LNCaP clone FGC (cell line): ENCODE measurements at regions not wholly inside any gene's neighbourhood (a gene's known extent, or its start where the extent isn't known, plus 50 kb on each side); places are given as distances from the start of the nearest gene placed in this dataset.
"Not testable (repeated sequence)": the region's sequence is repeated elsewhere in the genome, so short reads cannot be mapped to it uniquely, and the experiment has no call there.

Source experiments
- DNase-seq: peaks from one replicate; pipeline ENCODE4 v3.0.0-alpha.2; 2011; ENCODE audit warnings: low read depth
- H3K4me3 ChIP-seq: 2 replicates; pipeline ENCODE4 v1.5.1; 2011; ENCODE audit warnings: mild to moderate bottlenecking, low read depth, low read length, control low read depth
- CTCF ChIP-seq: IDR thresholded peaks from 2 replicates; pipeline ENCODE4 v1.5.1; 2012; ENCODE audit warnings: mild to moderate bottlenecking; ENCODE audit not compliant: control insufficient read depth, insufficient read depth; ENCODE audit errors: extremely low read depth

GRCh38 chr7:80307227-80307856 is 172.7 kb downstream of the GNAI1 start:
- no peak for TF ChIP-seq CTCF

GRCh38 chr7:80303315-80303714 is 168.7 kb downstream of the GNAI1 start:
- no peak for TF ChIP-seq CTCF
- H3K4me3 ChIP-seq, result no peak overlapping the region
- no peak for DNase-seq

More at GRCh38 chr7:80307227-80307856, 172.7 kb downstream of the GNAI1 start:
- H3K4me3 ChIP-seq, result no peak overlapping the region
- no peak for DNase-seq

- DNase-seq, result no peak
- TF ChIP-seq CTCF, result no peak
Measured at GRCh38 chr7:80302636-80303035, 168.0 kb downstream of the GNAI1 start.

GRCh38 chr7:80302078-80302477 is 167.4 kb downstream of the GNAI1 start:
- no peak overlapping the region for H3K4me3 ChIP-seq
- DNase-seq, result no peak
- TF ChIP-seq CTCF, result no peak

More at GRCh38 chr7:80302636-80303035, 168.0 kb downstream of the GNAI1 start:
- H3K4me3 ChIP-seq, result no peak overlapping the region

GRCh38 chr7:80298201-80298600 is 163.6 kb downstream of the GNAI1 start:
- H3K4me3 ChIP-seq, result no peak overlapping the region
- no peak for TF ChIP-seq CTCF
- no peak for DNase-seq

GRCh38 chr7:80294346-80294745 is 159.7 kb downstream of the GNAI1 start:
- no peak overlapping the region for H3K4me3 ChIP-seq
- no peak for TF ChIP-seq CTCF
- no peak for DNase-seq

- H3K4me3 ChIP-seq, DNase-seq: not testable (repeated sequence)
Measured at GRCh38 chr7:80292634-80293033, 158.0 kb downstream of the GNAI1 start.
